ENCODE measurements at regions not wholly inside any gene's neighbourhood (a gene's known extent, or its start where the extent isn't known, plus 50 kb on each side); places are given as distances from the start of the nearest gene placed in this dataset.
"Not testable (repeated sequence)": the region's sequence is repeated elsewhere in the genome, so short reads cannot be mapped to it uniquely, and the experiment has no call there.

DNA sequence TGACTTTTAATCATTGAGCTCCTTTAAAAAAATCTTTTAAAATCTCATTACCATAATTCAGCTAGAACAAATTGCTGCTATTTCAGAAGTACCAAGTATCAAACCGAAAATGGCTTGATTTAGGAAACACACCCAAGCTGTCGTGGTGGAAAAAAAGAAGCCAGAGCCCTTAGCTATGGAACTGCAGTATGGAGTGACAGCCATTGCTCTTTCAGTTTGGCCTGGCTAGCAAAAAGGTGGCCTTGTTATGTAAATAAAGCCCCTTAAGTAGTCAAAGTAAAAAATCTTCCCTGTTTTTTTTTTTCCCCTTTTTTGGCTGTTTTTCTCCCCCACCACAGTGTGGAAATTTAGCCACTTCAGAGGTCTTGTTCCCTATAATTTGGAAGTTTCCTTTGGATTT, 66.0 kb upstream of the PTPN20 start:
- H3K27ac ChIP-seq (ENCODE audit: extremely low read depth, low read depth, low read length); H3K4me1 ChIP-seq (ENCODE audit: control insufficient read depth, insufficient read depth, low read length); POLR2A ChIA-PET; H3K9me3 ChIP-seq (ENCODE audit: control insufficient read depth, insufficient read depth, low read depth, low read length); CTCF ChIA-PET; H3K4me3 ChIP-seq (ENCODE audit: low read depth, low read length); H3K36me3 ChIP-seq (ENCODE audit: control insufficient read depth in 2 of 2, insufficient read depth in 1 of 2, low read length in 2 of 2): not testable (repeated sequence)

- POLR2A ChIA-PET; H3K9me3 ChIP-seq (ENCODE audit: control insufficient read depth, insufficient read depth, low read depth, low read length); CTCF ChIA-PET; H3K4me3 ChIP-seq (ENCODE audit: low read depth, low read length); H3K27ac ChIP-seq (ENCODE audit: extremely low read depth, low read depth, low read length); H3K36me3 ChIP-seq (ENCODE audit: control insufficient read depth in 2 of 2, insufficient read depth in 1 of 2, low read length in 2 of 2); H3K4me1 ChIP-seq (ENCODE audit: control insufficient read depth, insufficient read depth, low read length): not testable (repeated sequence)
These were observed 65.6 kb upstream of the PTPN20 start for GRCh38 chr10:46845640-46846039.

DNA sequence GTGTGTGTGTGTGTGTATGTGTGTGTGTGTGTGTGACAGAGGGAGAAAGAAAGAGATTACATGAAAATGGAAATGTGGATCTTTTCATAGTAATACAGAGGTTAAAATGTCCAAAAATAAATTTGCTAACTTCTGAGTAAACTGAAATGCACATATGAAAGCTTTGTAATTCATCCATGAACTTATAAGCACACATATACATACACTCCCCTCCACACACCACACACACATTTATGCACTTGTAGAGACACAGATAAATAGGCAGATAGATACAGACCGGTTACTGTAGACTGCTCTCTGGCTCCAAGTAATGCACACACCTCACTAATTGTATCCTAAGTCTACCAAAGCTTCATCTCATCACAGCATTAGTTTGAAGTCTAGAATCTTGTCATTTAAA, 50.5 kb upstream of the PTPN20 start:
- CTCF ChIA-PET; H3K4me3 ChIP-seq (ENCODE audit: low read depth, low read length); H3K36me3 ChIP-seq (ENCODE audit: control insufficient read depth in 2 of 2, insufficient read depth in 1 of 2, low read length in 2 of 2); POLR2A ChIA-PET; H3K9me3 ChIP-seq (ENCODE audit: control insufficient read depth, insufficient read depth, low read depth, low read length); H3K27ac ChIP-seq (ENCODE audit: extremely low read depth, low read depth, low read length); H3K4me1 ChIP-seq (ENCODE audit: control insufficient read depth, insufficient read depth, low read length): not testable (repeated sequence)
